Medulla oblongata (tissue), 1 donor: ENCODE measurements at regions not wholly inside any gene's neighbourhood (a gene's known extent, or its start where the extent isn't known, plus 50 kb on each side); places are given as distances from the start of the nearest gene placed in this dataset.
A peak's percentile ranks its signal among the peaks of the same experiment; 100 is the strongest.
"Not testable (repeated sequence)": the region's sequence is repeated elsewhere in the genome, so short reads cannot be mapped to it uniquely, and the experiment has no call there.

ENCODE experiments used
- DNase-seq: peaks from one replicate; pipeline ENCODE4 v3.0.0-alpha.2; 2015; ENCODE audit errors: extremely low spot score

- DNase-seq = no peak
Observed at GRCh38 chr6:78583079-78583478, 284.3 kb upstream of the IRAK1BP1 start.

DNA sequence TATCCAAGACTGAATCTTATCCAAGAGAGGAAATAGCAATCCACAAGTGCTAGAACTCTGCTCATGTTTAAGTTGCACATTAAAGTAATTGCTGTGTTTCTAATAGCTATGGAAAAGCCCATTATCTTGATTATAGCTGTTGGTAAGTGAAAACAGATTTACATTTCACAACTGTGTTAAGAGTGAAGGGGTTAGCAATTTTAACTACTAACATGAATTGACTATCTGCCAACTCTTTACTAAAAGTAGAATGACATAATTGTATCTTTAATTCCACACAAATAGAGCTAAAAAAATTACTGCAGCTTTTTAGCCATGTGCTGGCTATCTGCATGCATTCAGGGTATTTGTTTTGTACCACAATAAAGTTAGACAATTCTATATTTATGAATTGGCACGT lies 277.9 kb upstream of the IRAK1BP1 start:
- DNase-seq = no peak

- DNase-seq = no peak
Observed at GRCh38 chr6:78593898-78594667, 273.3 kb upstream of the IRAK1BP1 start.

DNA sequence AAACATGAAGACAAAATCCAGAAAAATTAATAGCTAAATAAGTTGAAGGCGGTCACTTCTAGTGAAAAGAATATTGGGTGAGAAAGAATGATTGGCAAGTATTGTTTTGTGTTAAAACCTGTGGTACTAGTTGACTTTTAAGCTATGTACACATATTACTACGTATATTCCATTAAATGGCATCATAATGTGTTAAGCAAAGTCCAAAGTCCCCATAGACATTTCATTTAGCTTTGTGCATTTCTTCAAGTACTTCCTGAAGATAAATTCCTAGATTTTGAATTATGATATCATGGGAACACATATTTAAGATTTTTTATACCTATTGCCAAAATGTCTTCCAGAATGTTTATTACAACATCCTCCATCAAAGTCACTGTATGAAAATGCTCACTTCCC lies 272.7 kb upstream of the IRAK1BP1 start:
- DNase-seq = no peak

- no peak for DNase-seq
Observed at GRCh38 chr6:78597966-78598365, 269.4 kb upstream of the IRAK1BP1 start.

- no peak for DNase-seq
Observed at GRCh38 chr6:78598966-78599365, 268.4 kb upstream of the IRAK1BP1 start.

GRCh38 chr6:78599526-78599925 lies 267.8 kb upstream of the IRAK1BP1 start:
- DNase-seq = no peak

DNA sequence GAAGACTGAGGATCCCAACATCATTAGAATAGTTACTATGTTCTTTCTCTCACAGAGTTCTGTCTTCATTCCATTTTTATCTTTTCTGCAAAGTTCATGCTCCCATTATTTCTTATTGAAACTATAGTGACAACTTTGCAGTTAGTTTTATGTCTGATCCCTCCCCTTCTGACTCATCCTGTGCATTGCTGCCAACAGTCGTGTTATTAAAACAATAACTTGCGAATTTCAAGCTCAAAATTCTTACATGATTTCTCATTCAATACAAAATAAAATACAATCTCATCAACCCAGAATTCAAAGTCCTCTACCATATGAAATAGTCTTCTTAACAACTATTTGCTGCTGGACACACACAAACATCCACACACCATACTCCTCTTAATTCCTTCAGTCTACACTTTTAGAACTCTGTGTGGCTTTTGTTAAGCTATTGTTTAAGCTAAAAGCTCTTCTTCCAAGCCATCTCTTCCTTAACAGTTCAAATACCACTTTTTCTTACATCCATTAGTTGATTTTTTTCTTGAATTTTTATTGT lies 261.4 kb upstream of the IRAK1BP1 start:
- DNase-seq = no peak

- DNase-seq = no peak
Observed at GRCh38 chr6:78607189-78607588, 260.2 kb upstream of the IRAK1BP1 start.

GRCh38 chr6:78611102-78611620 lies 256.2 kb upstream of the IRAK1BP1 start:
- no peak for DNase-seq

- no peak for DNase-seq
Observed at GRCh38 chr6:78611886-78612480, 255.4 kb upstream of the IRAK1BP1 start.

- no peak for DNase-seq
Observed at GRCh38 chr6:78614961-78615360, 252.4 kb upstream of the IRAK1BP1 start.

GRCh38 chr6:78615430-78615904 lies 251.9 kb upstream of the IRAK1BP1 start:
- no peak for DNase-seq

- no peak for DNase-seq
Observed at GRCh38 chr6:78618970-78619369, 248.4 kb upstream of the IRAK1BP1 start.

DNA sequence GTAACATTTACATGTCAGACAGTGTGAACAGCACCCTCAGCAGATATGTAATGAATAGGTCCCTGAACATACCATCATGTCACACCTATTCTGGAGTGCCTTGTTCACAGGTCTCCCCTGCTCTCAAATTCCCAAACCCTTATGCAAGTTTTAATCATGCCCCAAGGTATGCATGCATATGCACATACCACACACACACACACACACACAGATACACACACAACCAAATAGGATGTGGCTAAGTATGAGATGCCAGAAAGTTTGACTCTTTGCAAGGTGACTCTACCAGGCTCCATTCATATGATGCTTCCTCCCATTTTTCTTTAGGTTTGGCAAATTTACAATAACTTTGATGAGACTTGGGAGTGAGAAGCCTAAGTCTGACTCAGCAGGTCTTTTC lies 243.8 kb upstream of the IRAK1BP1 start:
- no peak for DNase-seq

DNA sequence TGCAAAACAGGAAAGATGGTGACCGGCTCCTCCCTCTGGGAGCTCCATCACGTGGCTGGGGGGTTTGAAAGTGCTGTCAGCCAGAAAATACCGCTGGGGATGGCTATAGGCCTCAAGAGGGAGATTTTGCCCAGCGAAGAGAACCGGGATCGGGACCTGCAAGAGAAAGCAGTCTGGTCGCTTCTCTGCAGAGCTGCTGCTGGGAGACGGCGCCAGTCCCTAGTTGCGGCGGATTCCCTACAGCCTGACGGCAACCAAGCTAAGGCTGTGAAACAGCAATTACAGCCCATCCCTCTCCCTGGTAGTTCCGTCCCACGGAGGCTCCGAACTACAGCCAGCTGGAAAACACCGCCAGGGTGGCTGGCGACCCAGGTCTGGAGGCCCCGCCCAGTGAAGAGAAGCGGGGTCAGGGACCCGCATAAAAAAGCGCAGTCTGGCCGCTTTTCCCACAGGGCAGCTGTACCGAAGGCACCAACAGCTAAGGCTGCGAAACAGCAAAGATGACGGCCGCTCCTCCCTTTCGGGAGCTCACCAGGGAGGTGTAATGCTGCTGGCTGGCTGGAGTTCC lies 238.1 kb upstream of the IRAK1BP1 start:
- peak; percentile 14 for DNase-seq

DNA sequence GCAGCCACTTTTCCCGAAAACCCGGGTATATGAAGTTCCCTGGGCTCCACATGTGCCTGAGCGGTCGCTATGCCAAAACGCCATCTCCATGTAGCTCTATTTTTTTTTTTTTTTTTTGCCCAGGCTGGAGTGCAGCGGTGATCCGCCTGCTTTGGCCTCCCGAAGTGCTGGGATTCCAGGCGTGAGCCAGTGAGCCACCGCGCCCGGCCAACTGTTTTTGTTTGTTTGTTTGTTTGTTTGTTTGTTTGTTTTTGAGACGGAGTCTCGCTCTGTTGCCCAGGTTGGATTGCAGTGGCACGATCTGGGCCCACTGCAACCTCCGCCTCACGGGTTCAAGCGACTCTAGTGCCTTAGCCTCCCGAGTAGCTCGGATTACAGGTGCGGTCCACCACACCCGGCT lies 237.5 kb upstream of the IRAK1BP1 start:
- no peak for DNase-seq

DNA sequence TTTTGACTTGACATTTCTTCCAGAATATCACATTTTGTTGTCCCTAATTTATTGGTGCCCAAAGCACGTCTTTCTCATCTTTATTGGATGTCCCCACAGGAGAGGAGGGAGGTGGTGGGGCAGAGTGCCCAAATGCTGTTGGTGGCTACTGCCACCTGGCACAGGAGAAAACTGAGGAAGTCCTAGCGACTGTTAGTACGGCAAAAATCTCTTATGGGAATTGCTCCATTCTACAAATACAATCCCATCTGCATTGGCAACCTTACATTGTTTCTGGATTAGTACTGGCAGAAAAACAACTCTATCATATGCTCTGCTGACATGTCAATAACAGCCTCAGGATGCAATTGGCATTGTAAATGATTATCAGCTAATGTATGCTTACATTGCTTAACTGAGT lies 235.4 kb upstream of the IRAK1BP1 start:
- no peak for DNase-seq

DNA sequence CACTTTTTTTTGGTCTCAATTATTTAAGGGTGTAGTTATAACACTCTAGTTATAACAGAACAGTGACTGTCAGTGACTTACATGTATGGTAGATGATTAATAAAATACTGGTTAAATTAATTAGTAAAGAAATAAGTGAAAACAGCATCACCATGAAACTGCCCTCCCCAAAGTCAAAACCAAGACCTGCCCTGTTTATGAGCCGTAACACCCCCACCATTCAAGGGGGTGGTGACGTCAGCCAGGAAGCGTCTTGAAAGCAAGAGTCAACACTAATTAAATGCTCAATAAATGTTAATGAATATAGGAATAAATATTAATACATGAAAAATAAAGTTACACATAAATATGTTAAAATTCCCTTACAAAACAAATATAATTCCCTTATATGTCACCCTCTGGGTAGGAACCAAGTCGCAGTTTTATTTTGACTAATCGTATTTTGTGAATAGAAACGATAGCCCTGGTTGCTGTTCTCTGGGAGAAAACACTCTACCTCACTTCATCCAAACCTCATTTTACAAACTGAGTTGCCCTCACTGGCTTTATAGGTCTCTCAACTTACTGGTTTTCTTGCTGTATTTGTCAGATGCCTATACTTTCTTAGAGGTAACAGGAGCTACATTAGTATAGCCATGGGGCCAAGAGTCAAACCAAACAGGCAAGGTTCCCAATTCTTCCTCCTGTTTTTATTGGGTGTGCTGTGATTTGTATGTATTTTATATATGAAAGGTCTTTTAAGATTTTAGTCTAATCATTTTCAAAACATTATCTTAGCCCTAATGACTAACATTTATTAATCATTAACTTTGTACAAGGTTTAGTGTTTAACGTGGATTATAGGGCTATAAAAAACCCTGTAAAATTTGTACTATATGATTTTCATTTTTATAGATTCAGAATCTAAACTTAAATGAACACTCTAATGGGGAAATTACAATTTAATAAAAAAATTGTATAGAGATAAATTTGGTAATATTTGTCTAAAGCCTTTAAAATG lies 227.9 kb upstream of the IRAK1BP1 start:
- DNase-seq = no peak

DNA sequence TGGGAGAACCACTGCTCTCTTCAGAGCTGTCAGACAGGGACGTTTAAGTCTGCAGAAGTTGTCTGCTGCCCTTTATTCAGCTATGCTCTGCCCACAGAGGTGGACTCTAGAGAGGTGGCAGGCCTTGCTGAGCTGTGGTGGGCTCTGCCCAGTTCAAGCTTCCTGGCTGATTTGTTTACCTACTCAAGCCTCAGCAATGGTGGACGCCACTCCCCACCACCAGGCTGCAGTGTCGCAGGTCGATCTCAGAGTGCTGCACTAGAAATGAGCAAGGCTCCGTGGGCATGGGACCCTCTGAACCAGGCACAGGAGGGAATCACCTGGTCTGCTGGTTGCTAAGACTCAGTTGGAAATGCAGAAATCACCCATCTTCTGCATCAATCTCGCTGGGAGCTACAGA lies 223.4 kb upstream of the IRAK1BP1 start:
- not testable (repeated sequence) for DNase-seq
